GM10266 (cell line): ENCODE measurements at regions not wholly inside any gene's neighbourhood (a gene's known extent, or its start where the extent isn't known, plus 50 kb on each side); places are given as distances from the start of the nearest gene placed in this dataset.

Experiments used
- DNase-seq: peaks from one replicate; pipeline ENCODE4 v3.0.0; 2012; ENCODE audit errors: extremely low spot score
- CTCF ChIP-seq: IDR thresholded peaks from 2 replicates; pipeline ENCODE4 v1.5.1; 2012; ENCODE audit warnings: mild to moderate bottlenecking, low read depth; ENCODE audit not compliant: control insufficient read depth, insufficient read depth; ENCODE audit errors: missing control alignments

- no peak for TF ChIP-seq CTCF
- no peak for DNase-seq
Measured at GRCh38 chr19:46959894-46960556, 59.6 kb upstream of the NPAS1 start.

GRCh38 chr19:46962030-46962570, 57.5 kb upstream of the NPAS1 start:
- no peak for TF ChIP-seq CTCF
- DNase-seq, result no peak

GRCh38 chr19:46963093-46963734, 56.4 kb upstream of the NPAS1 start:
- no peak for TF ChIP-seq CTCF
- no peak for DNase-seq

GRCh38 chr19:46967578-46968032, 52.0 kb upstream of the NPAS1 start:
- no peak for DNase-seq
- no peak for TF ChIP-seq CTCF
